WTC11 (cell line): ENCODE measurements at regions not wholly inside any gene's neighbourhood (a gene's known extent, or its start where the extent isn't known, plus 50 kb on each side); places are given as distances from the start of the nearest gene placed in this dataset.

Experiments
- ELF4 ChIP-seq: sonication (generic); formaldehyde crosslinking; IDR thresholded peaks from 2 replicates; pipeline ENCODE4 v1.8.1; 2022; ENCODE audit warnings: low read depth, mild to moderate bottlenecking, moderate library complexity, missing genetic modification reagents
- KAT7 ChIP-seq: sonication (generic); formaldehyde crosslinking; IDR thresholded peaks from 2 replicates; pipeline ENCODE4 v1.8.1; 2023; ENCODE audit warnings: missing genetic modification reagents, mild to moderate bottlenecking, borderline replicate concordance
- TEAD4 ChIP-seq: sonication (generic); formaldehyde crosslinking; IDR thresholded peaks from 2 replicates; pipeline ENCODE4 v1.8.0; 2022; ENCODE audit warnings: mild to moderate bottlenecking, missing genetic modification reagents
- TP53 ChIP-seq: sonication (generic); formaldehyde crosslinking; IDR thresholded peaks from 2 replicates; pipeline ENCODE4 v1.8.1; 2023; ENCODE audit warnings: mild to moderate bottlenecking, missing genetic modification reagents
- TF ChIP-seq, protein P1 (sequence below): fragments of 200-600 bp; IDR thresholded peaks from 2 replicates; pipeline ENCODE4 v1.8.0; 2022; ENCODE audit warnings: antibody characterized with exemption
- TF ChIP-seq, protein P2 (sequence below): sonication (generic); formaldehyde crosslinking; IDR thresholded peaks from 2 replicates; pipeline ENCODE4 v1.8.1; 2022; ENCODE audit warnings: low read depth, missing genetic modification reagents, borderline replicate concordance
- TF ChIP-seq, protein P3 (sequence below): sonication (generic); formaldehyde crosslinking; IDR thresholded peaks from 2 replicates; pipeline ENCODE4 v1.8.1; 2023; ENCODE audit warnings: mild to moderate bottlenecking, missing genetic modification reagents, moderate library complexity
- TF ChIP-seq, protein P4 (sequence below): sonication (generic); formaldehyde crosslinking; IDR thresholded peaks from 2 replicates; pipeline ENCODE4 v1.8.0; 2022; ENCODE audit warnings: mild to moderate bottlenecking, missing genetic modification reagents

DNA sequence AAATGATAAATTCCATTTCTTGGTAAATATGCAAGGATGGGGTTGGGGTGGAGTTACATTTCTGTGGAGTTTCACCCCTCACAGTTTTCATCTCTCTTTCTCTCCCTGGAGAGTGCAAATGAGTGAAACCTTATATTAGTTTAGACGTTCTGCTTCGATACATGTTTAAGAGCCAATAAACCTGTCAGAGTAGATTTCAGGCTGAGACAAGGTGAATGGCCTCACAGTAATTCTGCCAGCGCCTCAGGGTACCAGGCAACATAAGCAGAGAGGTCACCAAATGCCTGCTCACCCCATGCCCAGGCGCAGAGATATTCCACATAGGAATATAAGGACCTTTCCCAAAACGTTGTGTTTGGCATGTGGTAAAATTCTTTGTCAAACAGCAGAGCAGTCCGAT lies 154.9 kb upstream of the VLDLR start:
- TF ChIP-seq, protein P1, sequence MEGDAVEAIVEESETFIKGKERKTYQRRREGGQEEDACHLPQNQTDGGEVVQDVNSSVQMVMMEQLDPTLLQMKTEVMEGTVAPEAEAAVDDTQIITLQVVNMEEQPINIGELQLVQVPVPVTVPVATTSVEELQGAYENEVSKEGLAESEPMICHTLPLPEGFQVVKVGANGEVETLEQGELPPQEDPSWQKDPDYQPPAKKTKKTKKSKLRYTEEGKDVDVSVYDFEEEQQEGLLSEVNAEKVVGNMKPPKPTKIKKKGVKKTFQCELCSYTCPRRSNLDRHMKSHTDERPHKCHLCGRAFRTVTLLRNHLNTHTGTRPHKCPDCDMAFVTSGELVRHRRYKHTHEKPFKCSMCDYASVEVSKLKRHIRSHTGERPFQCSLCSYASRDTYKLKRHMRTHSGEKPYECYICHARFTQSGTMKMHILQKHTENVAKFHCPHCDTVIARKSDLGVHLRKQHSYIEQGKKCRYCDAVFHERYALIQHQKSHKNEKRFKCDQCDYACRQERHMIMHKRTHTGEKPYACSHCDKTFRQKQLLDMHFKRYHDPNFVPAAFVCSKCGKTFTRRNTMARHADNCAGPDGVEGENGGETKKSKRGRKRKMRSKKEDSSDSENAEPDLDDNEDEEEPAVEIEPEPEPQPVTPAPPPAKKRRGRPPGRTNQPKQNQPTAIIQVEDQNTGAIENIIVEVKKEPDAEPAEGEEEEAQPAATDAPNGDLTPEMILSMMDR = no peak
- TF ChIP-seq, protein P2, sequence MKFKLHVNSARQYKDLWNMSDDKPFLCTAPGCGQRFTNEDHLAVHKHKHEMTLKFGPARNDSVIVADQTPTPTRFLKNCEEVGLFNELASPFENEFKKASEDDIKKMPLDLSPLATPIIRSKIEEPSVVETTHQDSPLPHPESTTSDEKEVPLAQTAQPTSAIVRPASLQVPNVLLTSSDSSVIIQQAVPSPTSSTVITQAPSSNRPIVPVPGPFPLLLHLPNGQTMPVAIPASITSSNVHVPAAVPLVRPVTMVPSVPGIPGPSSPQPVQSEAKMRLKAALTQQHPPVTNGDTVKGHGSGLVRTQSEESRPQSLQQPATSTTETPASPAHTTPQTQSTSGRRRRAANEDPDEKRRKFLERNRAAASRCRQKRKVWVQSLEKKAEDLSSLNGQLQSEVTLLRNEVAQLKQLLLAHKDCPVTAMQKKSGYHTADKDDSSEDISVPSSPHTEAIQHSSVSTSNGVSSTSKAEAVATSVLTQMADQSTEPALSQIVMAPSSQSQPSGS = no peak
- TF ChIP-seq ELF4 (CRISPR knock-in tag) (no peak), TEAD4 (CRISPR knock-in tag) (no peak), TP53 (CRISPR knock-in tag) (no peak), KAT7 (CRISPR knock-in tag) (no peak)
- TF ChIP-seq, protein P3, sequence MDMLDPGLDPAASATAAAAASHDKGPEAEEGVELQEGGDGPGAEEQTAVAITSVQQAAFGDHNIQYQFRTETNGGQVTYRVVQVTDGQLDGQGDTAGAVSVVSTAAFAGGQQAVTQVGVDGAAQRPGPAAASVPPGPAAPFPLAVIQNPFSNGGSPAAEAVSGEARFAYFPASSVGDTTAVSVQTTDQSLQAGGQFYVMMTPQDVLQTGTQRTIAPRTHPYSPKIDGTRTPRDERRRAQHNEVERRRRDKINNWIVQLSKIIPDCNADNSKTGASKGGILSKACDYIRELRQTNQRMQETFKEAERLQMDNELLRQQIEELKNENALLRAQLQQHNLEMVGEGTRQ (CRISPR knock-in tag) = no peak
- TF ChIP-seq, protein P4, sequence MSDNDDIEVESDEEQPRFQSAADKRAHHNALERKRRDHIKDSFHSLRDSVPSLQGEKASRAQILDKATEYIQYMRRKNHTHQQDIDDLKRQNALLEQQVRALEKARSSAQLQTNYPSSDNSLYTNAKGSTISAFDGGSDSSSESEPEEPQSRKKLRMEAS (CRISPR knock-in tag) = no peak
